ENCODE measurements at regions not wholly inside any gene's neighbourhood (a gene's known extent, or its start where the extent isn't known, plus 50 kb on each side); places are given as distances from the start of the nearest gene placed in this dataset.

GRCh38 chr9:107905308-107906020 lies 415.9 kb upstream of the KLF4 start:
- H3K4me3 Mint-ChIP-seq = no peak overlapping the region
- CTCF ChIA-PET = no interaction called here
- ATAC-seq (ENCODE audit: low read depth) = no peak

GRCh38 chr9:107899961-107900330 lies 410.4 kb upstream of the KLF4 start:
- CTCF ChIA-PET = no interaction called here
- Histone ChIP-seq H3K27ac (ENCODE audit: low read length in 2 of 2) (no peak overlapping the region), H3K79me2 (ENCODE audit: control insufficient read depth, insufficient read depth, low read length) (no peaks in the 10 kb centered on the region), H3K27me3 (replicated peaks in 1 of 4; ENCODE audit: control extremely low read depth in 1 of 4, control insufficient read depth in 3 of 4, insufficient read depth in 4 of 4, low read length in 3 of 4) (peaks cover 0 to 4% (median 0%) of the 10 kb centered on the region in 4 experiments), H4K20me1 (ENCODE audit: control insufficient read depth, insufficient read depth, low read length, poor library complexity, severe bottlenecking) (no peaks in the 10 kb centered on the region), H3K4me2 (replicated peaks; ENCODE audit: low read depth, low read length, poor library complexity, severe bottlenecking) (no peak overlapping the region), H3K9me3 (ENCODE audit: control extremely low read depth in 1 of 3, control insufficient read depth in 2 of 3, insufficient read depth in 1 of 3, low read length in 2 of 3) (peaks cover 0 to 4% (median 0%) of the 10 kb centered on the region in 3 donors), H3K36me3 (replicated peaks in 1 of 2; ENCODE audit: control extremely low read depth in 1 of 2, control insufficient read depth in 1 of 2, extremely low read depth in 1 of 2, insufficient read depth in 2 of 2, low read length in 1 of 2) (no peaks in the 10 kb centered on the region), H3K4me3 (ENCODE audit: control extremely low read depth in 1 of 5, extremely low read depth in 1 of 5, insufficient read depth in 1 of 5, low read depth in 2 of 5, low read length in 4 of 5) (no peak overlapping the region), H2AFZ (ENCODE audit: insufficient read depth, low read depth, low read length, poor library complexity, severe bottlenecking) (no peak overlapping the region), H3K9ac (ENCODE audit: low read length) (no peak overlapping the region), H3K4me1 (ENCODE audit: control insufficient read depth in 2 of 2, insufficient read depth in 2 of 2, low read length in 2 of 2) (peaks cover 7% of the 10 kb centered on the region in 2 donors)
- peaks cover 6% of the 10 kb centered on the region for H3K4me1 Mint-ChIP-seq
- H3K4me3 Mint-ChIP-seq = no peak overlapping the region
- DNase-seq = no peak
- H3K27ac Mint-ChIP-seq = no peak overlapping the region
- no peak for ATAC-seq (ENCODE audit: low read depth)
- no CpG with 5 or more reads among the region's 1 CpG for WGBS (ENCODE audit: insufficient coverage)
- POLR2A ChIA-PET = no interaction called here
- intact Hi-C loops (cut with micrococcal nuclease) = no loop called here
- TF ChIP-seq CTCF (IDR thresholded peaks at IDR 0.05) (no peak), EZH2 (IDR thresholded peaks at IDR 0.05; ENCODE audit: borderline replicate concordance, insufficient read depth, low read depth, low read length, poor library complexity, severe bottlenecking) (no peak)
- no peaks in the 10 kb centered on the region for H3K9me3 Mint-ChIP-seq (ENCODE audit: insufficient read depth)
- H3K27me3 Mint-ChIP-seq = peaks cover 3% of the 10 kb centered on the region

More at GRCh38 chr9:107905308-107906020, 415.9 kb upstream of the KLF4 start:
- H2AFZ ChIP-seq (ENCODE audit: insufficient read depth, low read depth, low read length, poor library complexity, severe bottlenecking) = no peak overlapping the region
- peak overlapping the region; percentile 35 for H3K4me2 ChIP-seq (replicated peaks; ENCODE audit: low read depth, low read length, poor library complexity, severe bottlenecking)
- intact Hi-C loops (cut with micrococcal nuclease) = no loop called here
- H3K9me3 ChIP-seq (ENCODE audit: control extremely low read depth in 1 of 3, control insufficient read depth in 2 of 3, insufficient read depth in 1 of 3, low read length in 2 of 3) = no peaks in the 10 kb centered on the region
- H3K9me3 Mint-ChIP-seq (ENCODE audit: insufficient read depth) = no peaks in the 10 kb centered on the region
- DNase-seq = no peak
- no peak overlapping the region for H3K27ac ChIP-seq (ENCODE audit: low read length in 2 of 2)
- POLR2A ChIA-PET = no interaction called here
- no peak overlapping the region for H3K4me3 ChIP-seq (ENCODE audit: control extremely low read depth in 1 of 5, extremely low read depth in 1 of 5, insufficient read depth in 1 of 5, low read depth in 2 of 5, low read length in 4 of 5)
- H3K4me1 Mint-ChIP-seq = peaks cover 27% of the 10 kb centered on the region
- no peaks in the 10 kb centered on the region for H4K20me1 ChIP-seq (ENCODE audit: control insufficient read depth, insufficient read depth, low read length, poor library complexity, severe bottlenecking)
- H3K36me3 ChIP-seq (replicated peaks in 1 of 2; ENCODE audit: control extremely low read depth in 1 of 2, control insufficient read depth in 1 of 2, extremely low read depth in 1 of 2, insufficient read depth in 2 of 2, low read length in 1 of 2) = no peaks in the 10 kb centered on the region
- H3K27me3 ChIP-seq (replicated peaks in 1 of 4; ENCODE audit: control extremely low read depth in 1 of 4, control insufficient read depth in 3 of 4, insufficient read depth in 4 of 4, low read length in 3 of 4) = no peaks in the 10 kb centered on the region
- no peaks in the 10 kb centered on the region for H3K27me3 Mint-ChIP-seq
- WGBS (ENCODE audit: insufficient coverage) = 71% methylated on average over 1 of the region's 2 CpGs
- TF ChIP-seq EZH2 (IDR thresholded peaks at IDR 0.05; ENCODE audit: borderline replicate concordance, insufficient read depth, low read depth, low read length, poor library complexity, severe bottlenecking) (no peak), CTCF (IDR thresholded peaks at IDR 0.05) (no peak)
- no peak overlapping the region for H3K9ac ChIP-seq (ENCODE audit: low read length)
- H3K79me2 ChIP-seq (ENCODE audit: control insufficient read depth, insufficient read depth, low read length) = no peaks in the 10 kb centered on the region
- H3K4me1 ChIP-seq (ENCODE audit: control insufficient read depth in 2 of 2, insufficient read depth in 2 of 2, low read length in 2 of 2) = peaks cover 23 to 25% of the 10 kb centered on the region in 2 donors
- no peak overlapping the region for H3K27ac Mint-ChIP-seq

All from B cell (primary cell).